Cardiac muscle cell (in vitro differentiated cells and primary cell): ENCODE measurements at regions not wholly inside any gene's neighbourhood (a gene's known extent, or its start where the extent isn't known, plus 50 kb on each side); places are given as distances from the start of the nearest gene placed in this dataset.
"Not testable (repeated sequence)": the region's sequence is repeated elsewhere in the genome, so short reads cannot be mapped to it uniquely, and the experiment has no call there.

Experiments
- DNase-seq, 2 donors: peaks; one replicate each; pipeline versions ENCODE4 v3.0.0 to v3.0.0-alpha.2; 2010 to 2017; ENCODE audit warnings: low read depth in 1 of 2, low spot score in 1 of 2
- H3K27ac ChIP-seq: fragments of 200-600 bp; sonication (generic); 2 replicates; pipeline ENCODE4 v1.5.1; 2016
- H3K27me3 ChIP-seq: fragments of 200-600 bp; sonication (generic); 2 replicates; pipeline ENCODE4 v1.6.0; 2016; ENCODE audit warnings: control low read depth
- H3K36me3 ChIP-seq: fragments of 200-600 bp; sonication (generic); 2 replicates; pipeline ENCODE4 v1.5.1; 2016; ENCODE audit warnings: control low read depth
- H3K4me1 ChIP-seq: fragments of 200-600 bp; sonication (generic); 2 replicates; pipeline ENCODE4 v1.8.1; 2017; ENCODE audit warnings: low read depth, mild to moderate bottlenecking, mixed run types
- H3K4me3 ChIP-seq: fragments of 200-600 bp; sonication (generic); 2 replicates; pipeline ENCODE4 v1.5.1; 2016; ENCODE audit warnings: mild to moderate bottlenecking
- H3K9me3 ChIP-seq: fragments of 200-600 bp; sonication (generic); 2 replicates; pipeline ENCODE4 v1.5.1; 2017; ENCODE audit warnings: low read depth, mild to moderate bottlenecking, control low read depth
- TF ChIP-seq, protein P1 (sequence below): IDR thresholded peaks from 2 replicates; pipeline ENCODE4 v1.5.1; 2012; ENCODE audit warnings: low read depth, mild to moderate bottlenecking, low read length

GRCh38 chr10:22097696-22098095 lies 94.2 kb upstream of the DNAJC1 start:
- Histone ChIP-seq H3K4me3 (no peak overlapping the region), H3K4me1 (no peaks in the 10 kb centered on the region), H3K36me3 (no peaks in the 10 kb centered on the region), H3K27me3 (no peaks in the 10 kb centered on the region), H3K9me3 (no peaks in the 10 kb centered on the region), H3K27ac (no peak overlapping the region)
- TF ChIP-seq, protein P1, sequence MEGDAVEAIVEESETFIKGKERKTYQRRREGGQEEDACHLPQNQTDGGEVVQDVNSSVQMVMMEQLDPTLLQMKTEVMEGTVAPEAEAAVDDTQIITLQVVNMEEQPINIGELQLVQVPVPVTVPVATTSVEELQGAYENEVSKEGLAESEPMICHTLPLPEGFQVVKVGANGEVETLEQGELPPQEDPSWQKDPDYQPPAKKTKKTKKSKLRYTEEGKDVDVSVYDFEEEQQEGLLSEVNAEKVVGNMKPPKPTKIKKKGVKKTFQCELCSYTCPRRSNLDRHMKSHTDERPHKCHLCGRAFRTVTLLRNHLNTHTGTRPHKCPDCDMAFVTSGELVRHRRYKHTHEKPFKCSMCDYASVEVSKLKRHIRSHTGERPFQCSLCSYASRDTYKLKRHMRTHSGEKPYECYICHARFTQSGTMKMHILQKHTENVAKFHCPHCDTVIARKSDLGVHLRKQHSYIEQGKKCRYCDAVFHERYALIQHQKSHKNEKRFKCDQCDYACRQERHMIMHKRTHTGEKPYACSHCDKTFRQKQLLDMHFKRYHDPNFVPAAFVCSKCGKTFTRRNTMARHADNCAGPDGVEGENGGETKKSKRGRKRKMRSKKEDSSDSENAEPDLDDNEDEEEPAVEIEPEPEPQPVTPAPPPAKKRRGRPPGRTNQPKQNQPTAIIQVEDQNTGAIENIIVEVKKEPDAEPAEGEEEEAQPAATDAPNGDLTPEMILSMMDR, result no peak
- no peak for DNase-seq

DNA sequence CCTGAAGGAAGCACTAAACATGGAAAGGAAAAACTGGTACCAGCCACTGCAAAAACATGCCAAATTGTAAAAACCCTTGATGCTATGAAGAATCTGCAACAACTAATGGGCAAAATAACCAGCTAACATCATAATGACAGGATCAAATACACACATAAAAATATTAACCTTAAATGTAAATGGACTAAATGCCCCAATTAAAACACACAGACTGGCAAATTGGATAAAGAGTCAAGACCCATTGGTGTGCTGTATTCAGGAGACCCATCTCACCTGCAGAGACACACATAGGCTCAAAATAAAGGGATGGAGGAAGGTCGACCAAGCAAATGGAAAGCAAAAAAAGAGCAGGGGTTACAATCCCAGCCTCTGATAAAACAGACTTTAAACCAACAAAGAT lies 87.7 kb upstream of the DNAJC1 start:
- not testable (repeated sequence) for H3K4me3 ChIP-seq, H3K36me3 ChIP-seq, DNase-seq, H3K4me1 ChIP-seq, H3K27ac ChIP-seq, H3K9me3 ChIP-seq, H3K27me3 ChIP-seq

- Histone ChIP-seq H3K4me1 (peaks cover 12% of the 10 kb centered on the region), H3K9me3 (no peaks in the 10 kb centered on the region), H3K27ac (no peak overlapping the region), H3K27me3 (no peaks in the 10 kb centered on the region), H3K36me3 (no peaks in the 10 kb centered on the region), H3K4me3 (no peak overlapping the region)
- TF ChIP-seq, protein P1, result no peak
- no peak for DNase-seq
These were observed 83.8 kb upstream of the DNAJC1 start for GRCh38 chr10:22087402-22087738.

- Histone ChIP-seq H3K4me3 (no peak overlapping the region), H3K27ac (no peak overlapping the region), H3K9me3 (no peaks in the 10 kb centered on the region), H3K4me1 (peaks cover 12% of the 10 kb centered on the region), H3K27me3 (no peaks in the 10 kb centered on the region), H3K36me3 (no peaks in the 10 kb centered on the region)
- TF ChIP-seq, protein P1, result no peak
- DNase-seq, result peak; percentile 67 to 89
These were observed 83.3 kb upstream of the DNAJC1 start for GRCh38 chr10:22086730-22087401.

GRCh38 chr10:22079921-22080320 lies 76.4 kb upstream of the DNAJC1 start:
- H3K9me3 ChIP-seq, H3K4me1 ChIP-seq, H3K27me3 ChIP-seq, H3K27ac ChIP-seq, H3K4me3 ChIP-seq, H3K36me3 ChIP-seq: not testable (repeated sequence)
- peak in 1 of 2 donors; percentile 32 for DNase-seq

DNA sequence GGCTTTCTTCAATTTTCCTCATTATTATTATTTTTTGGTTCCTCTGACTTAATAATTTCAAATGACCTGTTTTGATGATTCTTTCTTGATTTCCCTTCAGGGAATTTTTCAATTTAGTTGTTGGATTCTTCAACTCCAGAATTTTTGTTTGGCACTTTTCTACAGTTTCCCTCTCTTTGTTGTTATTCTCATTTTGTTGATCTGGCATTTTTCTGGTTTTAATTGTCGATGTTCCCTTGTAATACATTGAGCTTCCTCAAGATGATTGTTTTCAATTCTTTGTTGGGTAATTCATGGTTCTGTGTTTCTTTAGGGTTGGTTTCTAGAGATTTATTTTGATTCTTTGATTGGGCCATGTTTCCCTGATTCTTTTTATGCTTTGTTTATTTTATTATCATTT lies 67.8 kb upstream of the DNAJC1 start:
- Histone ChIP-seq H3K4me3 (no peak overlapping the region), H3K9me3 (no peaks in the 10 kb centered on the region), H3K27ac (no peak overlapping the region), H3K36me3 (no peaks in the 10 kb centered on the region), H3K4me1 (no peaks in the 10 kb centered on the region), H3K27me3 (no peaks in the 10 kb centered on the region)
- no peak for DNase-seq
- TF ChIP-seq, protein P1, result no peak

GRCh38 chr10:22067091-22067490 lies 63.6 kb upstream of the DNAJC1 start:
- H3K4me3 ChIP-seq, result no peak overlapping the region
- TF ChIP-seq, protein P1, result peak; percentile 22
- no peak overlapping the region for H3K27ac ChIP-seq
- H3K9me3 ChIP-seq, result no peaks in the 10 kb centered on the region
- H3K27me3 ChIP-seq, result no peaks in the 10 kb centered on the region
- no peaks in the 10 kb centered on the region for H3K4me1 ChIP-seq
- DNase-seq, result no peak
- no peaks in the 10 kb centered on the region for H3K36me3 ChIP-seq

DNA sequence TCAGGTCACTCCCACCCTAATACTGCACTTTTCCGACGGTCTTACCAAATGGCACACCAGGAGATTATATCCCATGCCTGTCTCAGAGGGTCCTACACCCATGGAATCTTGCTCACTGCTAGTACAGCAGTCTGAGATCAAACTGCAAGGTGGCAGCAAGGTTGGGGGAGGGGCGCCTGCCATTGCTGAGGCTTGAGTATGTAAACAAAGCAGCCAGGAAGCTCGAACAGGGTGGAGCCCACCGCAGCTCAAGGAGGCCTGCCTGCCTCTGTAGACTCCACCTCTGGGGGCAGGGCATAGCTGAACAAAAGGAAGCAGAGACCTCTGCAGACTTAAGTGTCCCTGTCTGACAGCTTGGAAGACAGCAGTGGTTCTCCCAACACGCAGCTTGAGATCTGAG lies 57.5 kb upstream of the DNAJC1 start:
- not testable (repeated sequence) for H3K4me1 ChIP-seq, H3K27ac ChIP-seq, DNase-seq, H3K4me3 ChIP-seq, H3K27me3 ChIP-seq, H3K36me3 ChIP-seq, H3K9me3 ChIP-seq
